ENCODE measurements at regions not wholly inside any gene's neighbourhood (a gene's known extent, or its start where the extent isn't known, plus 50 kb on each side); places are given as distances from the start of the nearest gene placed in this dataset.

GRCh38 chr10:84896909-84897308 is 568.5 kb downstream of the CCSER2 start:
- H3K27me3 ChIP-seq (replicated peaks; ENCODE audit: insufficient read depth, low read depth, low read length, poor library complexity): no peaks in the 10 kb centered on the region
- no peaks in the 10 kb centered on the region for H3K4me1 ChIP-seq (ENCODE audit: insufficient read depth, low read length, poor library complexity, severe bottlenecking)
- H3K9me3 ChIP-seq (ENCODE audit: low read depth, low read length, poor library complexity, severe bottlenecking): no peaks in the 10 kb centered on the region
- DNase-seq (ENCODE audit: low spot score): no peak
- ChIA-PET CTCF (no interaction called here), POLR2A (ENCODE audit: low non-redundant PET) (no interaction called here)
- no peak overlapping the region for H3K27ac ChIP-seq (ENCODE audit: low read depth, low read length, poor library complexity, severe bottlenecking)
- H3K36me3 ChIP-seq (ENCODE audit: insufficient read depth, low read length, poor library complexity, severe bottlenecking): no peaks in the 10 kb centered on the region
- intact Hi-C loops (cut with micrococcal nuclease; ENCODE audit: unreplicated experiment): no loop called here
- H3K4me3 ChIP-seq (ENCODE audit: low read depth, low read length, poor library complexity, severe bottlenecking): no peak overlapping the region
- no TSS peak for BruUV-seq (replicated peaks)
- TF ChIP-seq CTCF (conservative IDR thresholded peaks at IDR 0.05; ENCODE audit: low read depth, low read length): no peak
- no peak for TF ChIP-seq EZH2 (IDR thresholded peaks at IDR 0.05; ENCODE audit: borderline replicate concordance, low read depth, low read length, poor library complexity, severe bottlenecking)

GRCh38 chr10:84899268-84899667 is 570.9 kb downstream of the CCSER2 start:
- Histone ChIP-seq H3K27ac (ENCODE audit: low read depth, low read length, poor library complexity, severe bottlenecking) (no peak overlapping the region), H3K36me3 (ENCODE audit: insufficient read depth, low read length, poor library complexity, severe bottlenecking) (no peaks in the 10 kb centered on the region), H3K27me3 (replicated peaks; ENCODE audit: insufficient read depth, low read depth, low read length, poor library complexity) (no peaks in the 10 kb centered on the region), H3K4me1 (ENCODE audit: insufficient read depth, low read length, poor library complexity, severe bottlenecking) (no peaks in the 10 kb centered on the region), H3K4me3 (ENCODE audit: low read depth, low read length, poor library complexity, severe bottlenecking) (no peak overlapping the region), H3K9me3 (ENCODE audit: low read depth, low read length, poor library complexity, severe bottlenecking) (no peaks in the 10 kb centered on the region)
- intact Hi-C loops (cut with micrococcal nuclease; ENCODE audit: unreplicated experiment): no loop called here
- ChIA-PET POLR2A (ENCODE audit: low non-redundant PET) (no interaction called here), CTCF (no interaction called here)
- TF ChIP-seq CTCF (conservative IDR thresholded peaks at IDR 0.05; ENCODE audit: low read depth, low read length) (no peak), EZH2 (IDR thresholded peaks at IDR 0.05; ENCODE audit: borderline replicate concordance, low read depth, low read length, poor library complexity, severe bottlenecking) (no peak)
- no TSS peak for BruUV-seq (replicated peaks)
- DNase-seq (ENCODE audit: low spot score): no peak

GRCh38 chr10:84900141-84900540 is 571.8 kb downstream of the CCSER2 start:
- Histone ChIP-seq H3K4me3 (ENCODE audit: low read depth, low read length, poor library complexity, severe bottlenecking) (no peak overlapping the region), H3K36me3 (ENCODE audit: insufficient read depth, low read length, poor library complexity, severe bottlenecking) (no peaks in the 10 kb centered on the region), H3K4me1 (ENCODE audit: insufficient read depth, low read length, poor library complexity, severe bottlenecking) (no peaks in the 10 kb centered on the region), H3K27ac (ENCODE audit: low read depth, low read length, poor library complexity, severe bottlenecking) (no peak overlapping the region), H3K27me3 (replicated peaks; ENCODE audit: insufficient read depth, low read depth, low read length, poor library complexity) (no peaks in the 10 kb centered on the region), H3K9me3 (ENCODE audit: low read depth, low read length, poor library complexity, severe bottlenecking) (no peaks in the 10 kb centered on the region)
- no peak for TF ChIP-seq CTCF (conservative IDR thresholded peaks at IDR 0.05; ENCODE audit: low read depth, low read length)
- CTCF ChIA-PET: no interaction called here
- intact Hi-C loops (cut with micrococcal nuclease; ENCODE audit: unreplicated experiment): no loop called here
- POLR2A ChIA-PET (ENCODE audit: low non-redundant PET): no interaction called here
- BruUV-seq (replicated peaks): no TSS peak
- DNase-seq (ENCODE audit: low spot score): no peak
